Esophagus squamous epithelium (tissue), 5 donors: ENCODE measurements at regions not wholly inside any gene's neighbourhood (a gene's known extent, or its start where the extent isn't known, plus 50 kb on each side); places are given as distances from the start of the nearest gene placed in this dataset.

Source experiments
- DNase-seq: peaks from one replicate; lab custom pipeline; 2025; lab: John Stamatoyannopoulos, UW
- H3K27ac ChIP-seq, 4 donors: fragments of 200-600 bp; sonication (generic); one replicate each; pipeline ENCODE4 v1.5.1; 2016 to 2019; ENCODE audit warnings: mild to moderate bottlenecking in 1 of 4
- H3K27me3 ChIP-seq, 4 donors: fragments of 200-600 bp; sonication (generic); 1 replicate in 3 of 4; 2 replicates in 1 of 4; pipeline versions ENCODE4 v1.5.1 to v1.6.0; 2017 to 2021; ENCODE audit warnings: antibody characterized with exemption in 1 of 4
- H3K36me3 ChIP-seq, 3 donors: fragments of 200-600 bp; sonication (generic); one replicate each; pipeline ENCODE4 v1.5.1; 2016 to 2019
- H3K4me1 ChIP-seq, 3 donors: fragments of 200-600 bp; sonication (generic); one replicate each; pipeline ENCODE4 v1.5.1; 2017 to 2019
- H3K4me3 ChIP-seq, 4 donors: fragments of 200-600 bp; sonication (generic); 1 replicate in 3 of 4; 2 replicates in 1 of 4; pipeline ENCODE4 v1.5.1; 2016 to 2019; ENCODE audit warnings: mild to moderate bottlenecking in 2 of 4, moderate library complexity in 1 of 4
- H3K9me3 ChIP-seq, 3 donors: fragments of 200-600 bp; sonication (generic); one replicate each; pipeline ENCODE4 v1.5.1; 2016 to 2019
- POLR2A ChIP-seq, 4 donors: fragments of 450-650 bp; IDR thresholded peaks; one replicate each; pipeline ENCODE4 v1.6.1; 2017; ENCODE audit warnings: antibody characterized with exemption in 4 of 4, mild to moderate bottlenecking in 4 of 4, moderate library complexity in 3 of 4
- WGBS, 2 donors: methylation state at CpG; one replicate each; pipeline ENCODE4 v1.1.5; 2018; 5-methylcytosine and 5-hydroxymethylcytosine counted together
- intact Hi-C: fragments of 100-400 bp; cut with DNase I; formaldehyde crosslinking; loops from one replicate; pipeline ENCODE4 v1.15.0; 2022
- TF ChIP-seq, protein P1 (sequence below), 6 experiments: fragments of 450-650 bp in 4 of 6; fragments of 200-600 bp in 2 of 6; sonication (generic) in 2 of 6; IDR thresholded peaks; one replicate each; pipeline ENCODE4 v1.5.1; 2016 to 2019; ENCODE audit warnings: antibody characterized with exemption in 6 of 6, mild to moderate bottlenecking in 4 of 6, moderate library complexity in 4 of 6
- donor health status: DM: yes; HTN: yes; CAD: no.

DNA sequence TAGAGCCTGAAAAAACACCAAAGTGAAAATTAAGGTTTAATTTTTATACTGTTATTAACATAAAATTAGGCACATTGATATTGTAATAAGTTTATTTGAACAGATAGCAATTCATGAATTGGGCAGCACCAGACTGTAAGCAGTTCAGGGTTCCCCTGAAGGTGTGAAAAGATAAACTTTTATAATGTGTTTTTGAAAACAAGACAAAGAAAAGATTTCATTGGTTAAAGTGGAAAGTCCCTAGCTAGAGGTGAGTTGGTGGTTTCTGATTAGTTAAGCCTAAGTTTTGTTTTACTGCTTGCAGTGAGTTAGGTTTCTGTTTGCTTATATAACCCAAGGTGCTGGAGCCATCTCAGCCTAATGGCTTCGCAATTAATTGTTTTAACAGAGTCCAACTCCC lies 96.5 kb upstream of the RPS23 start:
- no peak overlapping the region for H3K27ac ChIP-seq
- WGBS, 2 donors, result 94 to 100% methylated on average over 1 of the region's 1 CpG
- DNase-seq, result no peak
- no peaks in the 10 kb centered on the region for H3K36me3 ChIP-seq
- H3K4me3 ChIP-seq, result no peak overlapping the region
- no peaks in the 10 kb centered on the region for H3K9me3 ChIP-seq
- H3K4me1 ChIP-seq, result no peaks in the 10 kb centered on the region
- H3K27me3 ChIP-seq, result no peaks in the 10 kb centered on the region
- intact Hi-C loops, result no loop called here
- TF ChIP-seq POLR2A (IDR thresholded peaks at IDR 0.05), result no peak
- TF ChIP-seq, protein P1, sequence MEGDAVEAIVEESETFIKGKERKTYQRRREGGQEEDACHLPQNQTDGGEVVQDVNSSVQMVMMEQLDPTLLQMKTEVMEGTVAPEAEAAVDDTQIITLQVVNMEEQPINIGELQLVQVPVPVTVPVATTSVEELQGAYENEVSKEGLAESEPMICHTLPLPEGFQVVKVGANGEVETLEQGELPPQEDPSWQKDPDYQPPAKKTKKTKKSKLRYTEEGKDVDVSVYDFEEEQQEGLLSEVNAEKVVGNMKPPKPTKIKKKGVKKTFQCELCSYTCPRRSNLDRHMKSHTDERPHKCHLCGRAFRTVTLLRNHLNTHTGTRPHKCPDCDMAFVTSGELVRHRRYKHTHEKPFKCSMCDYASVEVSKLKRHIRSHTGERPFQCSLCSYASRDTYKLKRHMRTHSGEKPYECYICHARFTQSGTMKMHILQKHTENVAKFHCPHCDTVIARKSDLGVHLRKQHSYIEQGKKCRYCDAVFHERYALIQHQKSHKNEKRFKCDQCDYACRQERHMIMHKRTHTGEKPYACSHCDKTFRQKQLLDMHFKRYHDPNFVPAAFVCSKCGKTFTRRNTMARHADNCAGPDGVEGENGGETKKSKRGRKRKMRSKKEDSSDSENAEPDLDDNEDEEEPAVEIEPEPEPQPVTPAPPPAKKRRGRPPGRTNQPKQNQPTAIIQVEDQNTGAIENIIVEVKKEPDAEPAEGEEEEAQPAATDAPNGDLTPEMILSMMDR (IDR thresholded peaks at IDR 0.05), result no peak

DNA sequence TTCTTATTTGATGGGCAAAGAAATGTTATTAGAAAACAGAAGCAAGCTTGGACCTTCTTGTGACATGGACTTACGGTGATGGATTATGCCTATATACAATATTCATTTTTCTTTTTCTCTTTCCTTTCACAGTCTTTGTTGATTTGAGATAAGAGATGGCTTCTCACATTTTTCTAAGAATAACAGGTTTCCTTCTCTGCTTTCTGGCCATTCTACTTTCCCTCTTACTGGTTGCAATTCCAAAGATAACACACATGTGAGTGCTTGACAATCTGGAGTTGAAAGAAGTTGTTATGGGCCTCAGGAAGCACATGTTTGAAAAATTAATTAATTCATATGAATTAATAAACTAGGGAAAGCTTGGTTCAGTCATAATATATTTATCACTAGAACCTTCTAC lies 89.8 kb upstream of the RPS23 start:
- 96% methylated on average over 1 of the region's 1 CpG for WGBS, 2 donors
- Histone ChIP-seq H3K4me1 (no peaks in the 10 kb centered on the region), H3K36me3 (no peaks in the 10 kb centered on the region), H3K9me3 (no peaks in the 10 kb centered on the region), H3K27ac (no peak overlapping the region), H3K27me3 (no peaks in the 10 kb centered on the region), H3K4me3 (no peak overlapping the region)
- TF ChIP-seq, protein P1 (IDR thresholded peaks at IDR 0.05), result no peak
- TF ChIP-seq POLR2A (IDR thresholded peaks at IDR 0.05), result no peak
- intact Hi-C loops, result no loop called here
- no peak for DNase-seq

DNA sequence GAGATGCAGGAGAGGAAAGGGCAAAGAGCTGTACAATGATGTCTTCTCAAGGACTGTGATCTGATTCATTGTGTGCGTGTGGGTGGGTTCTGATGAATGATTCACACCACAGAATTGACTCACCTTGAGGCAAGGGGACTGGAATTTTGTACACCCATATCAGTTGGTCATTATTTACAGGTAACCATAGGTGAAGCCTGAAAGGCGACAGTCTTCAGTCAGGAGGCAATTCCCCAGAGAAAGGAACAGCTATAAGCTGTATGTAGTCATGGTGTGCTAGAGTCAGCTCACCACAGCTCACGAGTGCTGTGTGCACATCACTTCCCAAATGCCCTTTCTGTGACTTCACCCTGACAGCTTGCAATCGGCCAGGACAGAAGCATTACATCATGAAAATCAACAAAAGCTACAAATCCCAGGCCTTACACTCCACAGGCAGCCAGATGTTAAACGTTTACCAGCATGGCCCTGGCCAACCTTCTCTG lies 87.6 kb upstream of the RPS23 start:
- intact Hi-C loops, result no loop called here
- Histone ChIP-seq H3K9me3 (no peaks in the 10 kb centered on the region), H3K4me3 (no peak overlapping the region), H3K27ac (no peak overlapping the region), H3K27me3 (no peaks in the 10 kb centered on the region), H3K4me1 (no peaks in the 10 kb centered on the region), H3K36me3 (no peaks in the 10 kb centered on the region)
- 31 to 49% methylated on average over 4 to 5 of the region's 5 CpGs for WGBS, 2 donors
- TF ChIP-seq, protein P1 (IDR thresholded peaks at IDR 0.05), result no peak
- no peak for TF ChIP-seq POLR2A (IDR thresholded peaks at IDR 0.05)
- no peak for DNase-seq

DNA sequence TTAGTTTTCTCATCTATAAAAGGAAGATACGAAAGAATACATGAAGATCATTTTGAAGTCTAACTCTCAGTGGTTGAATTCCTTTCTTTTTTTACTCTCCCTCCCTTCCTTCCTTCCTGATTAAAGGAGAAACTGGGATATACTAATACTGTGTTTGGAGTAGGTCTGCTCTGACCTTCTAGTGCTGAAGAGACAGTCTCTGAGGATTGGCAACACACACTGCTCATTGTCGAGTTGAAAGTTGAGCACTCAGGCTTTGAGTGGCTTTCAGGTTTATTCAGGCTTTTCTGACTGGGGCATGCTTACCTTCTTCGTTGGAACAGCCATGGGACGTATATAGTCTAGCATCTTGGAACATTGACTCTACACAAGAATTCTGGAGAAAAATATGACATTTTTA lies 86.9 kb upstream of the RPS23 start:
- no peaks in the 10 kb centered on the region for H3K36me3 ChIP-seq
- DNase-seq, result no peak
- intact Hi-C loops, result no loop called here
- H3K9me3 ChIP-seq, result no peaks in the 10 kb centered on the region
- whole genome bisulfite sequencing, 2 donors, result 71 to 78% methylated on average over 4 of the region's 4 CpGs
- no peak for TF ChIP-seq POLR2A (IDR thresholded peaks at IDR 0.05)
- TF ChIP-seq, protein P1 (IDR thresholded peaks at IDR 0.05), result no peak
- no peak overlapping the region for H3K27ac ChIP-seq
- no peak overlapping the region for H3K4me3 ChIP-seq
- H3K27me3 ChIP-seq, result no peaks in the 10 kb centered on the region
- no peaks in the 10 kb centered on the region for H3K4me1 ChIP-seq

DNA sequence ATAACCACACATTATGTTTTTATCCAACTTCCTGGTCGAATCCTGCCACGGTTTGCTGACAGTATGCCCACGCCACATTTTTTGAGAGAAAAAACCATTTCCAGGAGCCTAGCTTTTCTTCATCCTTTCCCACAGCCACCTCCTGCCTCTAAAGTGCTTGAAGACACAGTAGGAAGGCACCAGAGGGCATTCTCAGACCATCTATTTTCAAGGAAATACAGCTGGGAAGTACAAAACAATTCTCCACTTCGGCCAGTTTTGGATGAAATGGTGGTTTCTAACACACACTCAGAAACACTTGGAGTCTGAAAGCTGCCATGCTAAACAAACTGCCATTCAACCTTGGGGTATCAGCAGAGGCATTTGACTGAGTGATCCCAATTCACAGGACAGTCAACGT lies 86.3 kb upstream of the RPS23 start:
- intact Hi-C loops, result no loop called here
- Histone ChIP-seq H3K36me3 (no peaks in the 10 kb centered on the region), H3K27ac (no peak overlapping the region), H3K4me1 (no peaks in the 10 kb centered on the region), H3K27me3 (no peaks in the 10 kb centered on the region), H3K4me3 (no peak overlapping the region), H3K9me3 (no peaks in the 10 kb centered on the region)
- TF ChIP-seq, protein P1 (IDR thresholded peaks at IDR 0.05), result peak in 1 of 6 experiments; percentile 17
- no peak for TF ChIP-seq POLR2A (IDR thresholded peaks at IDR 0.05)
- DNase-seq, result no peak
- 39 to 61% methylated on average over 5 of the region's 5 CpGs for WGBS, 2 donors
